MCF 10A (cell line): ENCODE measurements at regions not wholly inside any gene's neighbourhood (a gene's known extent, or its start where the extent isn't known, plus 50 kb on each side); places are given as distances from the start of the nearest gene placed in this dataset.
A peak's percentile ranks its signal among the peaks of the same experiment; 100 is the strongest.

Experiments used
- BruUV-seq: library from RNA; stranded (reverse); fragments of 400-500 nt; replicated peaks from 2 replicates; lab custom pipeline; 2021; lab: Mats Ljungman, UMichigan
- CTCF ChIA-PET: fragments of 300-600 bp; sonication (Branson Sonifier 250); formaldehyde crosslinking; extraction: SDS; loops from one replicate; lab custom pipeline; 2021; ENCODE audit warnings: antibody characterized with exemption, inconsistent platforms; lab: Yijun Ruan, JAX
- POLR2A ChIA-PET: fragments of 300-600, 350-650 bp; sonication (Branson Sonifier 250); formaldehyde crosslinking; extraction: SDS; loops from one replicate; lab custom pipeline; 2020; ENCODE audit warnings: antibody characterized with exemption, inconsistent platforms; lab: Yijun Ruan, JAX
- DNase-seq: peaks from one replicate; pipeline ENCODE4 v3.0.0-alpha.2; 2018; ENCODE audit not compliant: unreplicated experiment
- H3K27ac Mint-ChIP-seq: one replicate; pipeline ENCODE4 v1.8.0; 2022; ENCODE audit warnings: mild to moderate bottlenecking, low read depth, mixed read lengths; ENCODE audit not compliant: unreplicated experiment
- H3K27me3 Mint-ChIP-seq: one replicate; pipeline ENCODE4 v1.8.0; 2022; ENCODE audit warnings: mixed read lengths; ENCODE audit not compliant: insufficient read depth, unreplicated experiment
- H3K36me3 Mint-ChIP-seq: one replicate; pipeline ENCODE4 v1.8.0; 2022; ENCODE audit warnings: mild to moderate bottlenecking, moderate library complexity, mixed read lengths; ENCODE audit not compliant: insufficient read depth, unreplicated experiment
- H3K4me1 Mint-ChIP-seq: one replicate; pipeline ENCODE4 v1.8.0; 2022; ENCODE audit warnings: mixed read lengths; ENCODE audit not compliant: insufficient read depth, unreplicated experiment
- H3K4me3 Mint-ChIP-seq: one replicate; pipeline ENCODE4 v1.8.0; 2022; ENCODE audit warnings: mild to moderate bottlenecking, moderate library complexity, mixed read lengths; ENCODE audit not compliant: unreplicated experiment
- H3K9me3 Mint-ChIP-seq: one replicate; pipeline ENCODE4 v1.8.0; 2022; ENCODE audit warnings: mixed read lengths; ENCODE audit not compliant: unreplicated experiment
- CTCF ChIP-seq: fragments of 200-600 bp; IDR thresholded peaks from one replicate; pipeline ENCODE4 v1.8.0; 2022; ENCODE audit warnings: antibody characterized with exemption, mild to moderate bottlenecking; ENCODE audit not compliant: unreplicated experiment
- intact Hi-C: fragments of 100-400 bp; cut with micrococcal nuclease; formaldehyde crosslinking; loops from 2 replicates; pipeline ENCODE4 v1.14.1; 2022

GRCh38 chr16:74232806-74233465, 63.7 kb upstream of the PSMD7 start:
- peaks cover 42% of the 10 kb centered on the region for H3K27me3 Mint-ChIP-seq
- ChIA-PET POLR2A (no interaction called here), CTCF (interaction anchor here (0.8 to 0.9 kb wide), 2 partner anchors 22 to 42 kb away, joined by 3 to 4 read pairs; no protein-coding TSS in a partner anchor)
- no peak overlapping the region for H3K4me3 Mint-ChIP-seq
- peak; percentile 14 for DNase-seq
- no peaks in the 10 kb centered on the region for H3K9me3 Mint-ChIP-seq
- no peaks in the 10 kb centered on the region for H3K4me1 Mint-ChIP-seq
- H3K27ac Mint-ChIP-seq = no peak overlapping the region
- no peaks in the 10 kb centered on the region for H3K36me3 Mint-ChIP-seq
- no peak for TF ChIP-seq CTCF
- intact Hi-C loops = no loop called here
- BruUV-seq = no TSS peak

- POLR2A ChIA-PET = no interaction called here
- peaks cover 46% of the 10 kb centered on the region for H3K27me3 Mint-ChIP-seq
- no peak for TF ChIP-seq CTCF
- H3K27ac Mint-ChIP-seq = no peak overlapping the region
- no peak for DNase-seq
- H3K36me3 Mint-ChIP-seq = no peaks in the 10 kb centered on the region
- no peak overlapping the region for H3K4me3 Mint-ChIP-seq
- no TSS peak for BruUV-seq
- intact Hi-C loops = no loop called here
- CTCF ChIA-PET = interaction anchor here (0.6 kb wide), 1 partner anchor 479 kb away, joined by 3 read pairs; no protein-coding TSS in a partner anchor
- no peaks in the 10 kb centered on the region for H3K9me3 Mint-ChIP-seq
- H3K4me1 Mint-ChIP-seq = no peaks in the 10 kb centered on the region
These were observed 66.5 kb upstream of the PSMD7 start for GRCh38 chr16:74230126-74230525.

DNA sequence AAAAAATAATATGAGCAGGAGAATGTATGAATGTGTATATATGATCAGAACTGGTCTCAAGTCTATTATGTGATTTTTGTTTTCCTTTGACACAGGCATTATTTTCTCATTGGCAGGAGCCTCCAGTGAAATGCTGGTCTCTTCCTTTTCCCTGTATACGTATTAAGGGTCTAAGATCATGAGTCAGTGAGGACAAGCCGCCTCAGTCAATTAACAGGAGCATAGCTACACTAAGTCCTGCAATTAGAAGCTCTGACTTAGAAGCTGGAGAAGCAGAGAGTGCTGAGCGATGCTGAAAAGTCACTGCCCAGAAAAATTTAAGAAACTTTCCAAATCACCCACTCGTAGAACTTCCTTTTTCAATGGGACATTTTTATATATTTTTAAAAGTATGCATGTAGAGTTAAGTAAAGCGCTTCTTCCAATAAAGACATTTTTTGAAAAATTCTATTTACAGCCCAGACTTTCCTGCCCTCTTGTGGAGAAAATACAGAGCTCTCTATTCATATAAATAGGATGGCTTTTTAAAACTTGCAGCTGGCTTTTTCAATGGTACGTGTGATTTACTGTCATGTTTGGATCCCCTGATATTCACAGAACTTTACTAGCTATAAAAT, 70.2 kb upstream of the PSMD7 start:
- no peak overlapping the region for H3K4me3 Mint-ChIP-seq
- no TSS peak for BruUV-seq
- POLR2A ChIA-PET = interaction anchor here (0.6 to 0.7 kb wide), 3 partner anchors 10 to 657 kb away, joined by 3 read pairs; no protein-coding TSS in a partner anchor
- no peak overlapping the region for H3K27ac Mint-ChIP-seq
- H3K9me3 Mint-ChIP-seq = no peaks in the 10 kb centered on the region
- peak; percentile 54 for TF ChIP-seq CTCF
- no peaks in the 10 kb centered on the region for H3K36me3 Mint-ChIP-seq
- peak; percentile 14 for DNase-seq
- no peaks in the 10 kb centered on the region for H3K4me1 Mint-ChIP-seq
- CTCF ChIA-PET = interaction anchor here (0.5 to 3.3 kb wide), 29 partner anchors 9 to 1758 kb away, joined by 3 to 26 read pairs (median 4); no protein-coding TSS in a partner anchor
- peaks cover 49% of the 10 kb centered on the region for H3K27me3 Mint-ChIP-seq
- intact Hi-C loops = loop anchor here (1.0 kb wide), 2 partner anchors 162 to 270 kb away; no protein-coding TSS in a partner anchor
